ENCODE measurements at regions not wholly inside any gene's neighbourhood (a gene's known extent, or its start where the extent isn't known, plus 50 kb on each side); places are given as distances from the start of the nearest gene placed in this dataset.
"Not testable (repeated sequence)": the region's sequence is repeated elsewhere in the genome, so short reads cannot be mapped to it uniquely, and the experiment has no call there.

DNA sequence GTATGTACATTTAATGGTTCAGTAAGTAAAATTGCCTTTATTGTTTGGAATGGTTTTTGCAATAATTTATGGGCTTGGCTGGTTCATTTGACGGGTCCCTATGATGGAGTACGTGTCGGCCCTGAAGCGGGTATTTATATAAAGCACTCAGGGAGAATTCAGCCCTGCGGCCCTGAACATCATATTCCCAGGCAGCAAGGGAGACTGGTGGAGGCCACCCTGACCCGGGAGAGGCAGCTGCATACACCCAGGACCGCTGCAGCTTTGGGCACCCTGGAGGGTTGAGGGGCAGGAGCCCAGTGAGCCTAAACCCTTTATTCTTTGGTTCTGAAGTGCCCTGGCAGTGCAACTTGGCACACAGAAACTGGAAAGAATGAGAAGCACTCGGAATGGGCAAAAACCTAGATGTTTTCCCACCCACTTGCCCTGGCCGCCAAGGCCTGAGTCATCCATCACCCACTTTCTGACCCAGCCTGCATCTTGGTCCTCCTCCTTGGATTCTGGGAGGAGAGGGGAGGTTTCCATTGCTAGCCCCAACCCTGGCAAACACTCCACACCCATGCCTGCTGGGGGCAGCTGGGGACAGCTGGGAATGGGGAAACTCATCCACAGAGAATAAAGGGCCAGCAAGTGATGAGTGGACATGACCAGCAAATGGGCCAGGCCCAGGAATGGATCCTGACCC, 162.2 kb upstream of the TNRC6C start:
- no peak for DNase-seq (ENCODE audit: low read depth)

DNA sequence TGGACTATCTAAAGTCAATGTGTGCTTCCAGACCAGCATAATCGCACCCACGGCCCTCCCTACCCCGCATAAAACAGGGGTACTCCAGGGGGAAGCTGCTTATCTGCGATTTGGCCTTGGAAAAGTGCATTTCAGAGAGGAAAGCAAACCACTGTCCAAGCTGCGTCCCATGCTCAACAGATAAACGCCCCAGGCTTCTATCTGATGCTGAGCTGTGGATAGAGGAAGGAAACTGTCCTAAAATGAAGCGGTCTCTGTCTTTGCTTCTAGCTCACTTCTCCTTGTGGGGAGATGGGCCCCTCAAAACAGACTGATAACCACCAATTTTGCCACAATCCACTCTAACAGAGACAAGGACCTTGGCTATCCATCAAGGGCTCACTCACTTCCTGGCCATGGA, 160.5 kb upstream of the TNRC6C start:
- DNase-seq (ENCODE audit: low read depth): no peak

DNA sequence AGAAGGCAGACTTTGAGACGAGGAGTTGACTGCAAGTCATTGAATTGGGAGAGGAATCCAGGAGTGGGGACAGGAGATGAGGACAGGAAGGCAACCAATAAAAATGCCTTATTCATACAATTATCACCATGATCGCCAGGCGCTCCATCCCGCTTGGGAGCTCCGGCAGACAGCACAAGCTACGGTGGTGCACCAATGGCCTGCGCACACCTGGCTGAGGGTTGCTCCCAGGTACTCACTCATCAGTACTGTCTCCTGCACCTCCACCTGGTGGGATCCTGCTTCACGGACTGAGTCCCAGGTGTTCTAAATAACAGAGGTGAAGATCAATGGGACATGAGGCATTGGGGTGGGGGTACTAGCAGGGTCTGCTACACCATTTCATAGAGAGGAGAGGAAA, 160.0 kb upstream of the TNRC6C start:
- no peak for DNase-seq (ENCODE audit: low read depth)

DNA sequence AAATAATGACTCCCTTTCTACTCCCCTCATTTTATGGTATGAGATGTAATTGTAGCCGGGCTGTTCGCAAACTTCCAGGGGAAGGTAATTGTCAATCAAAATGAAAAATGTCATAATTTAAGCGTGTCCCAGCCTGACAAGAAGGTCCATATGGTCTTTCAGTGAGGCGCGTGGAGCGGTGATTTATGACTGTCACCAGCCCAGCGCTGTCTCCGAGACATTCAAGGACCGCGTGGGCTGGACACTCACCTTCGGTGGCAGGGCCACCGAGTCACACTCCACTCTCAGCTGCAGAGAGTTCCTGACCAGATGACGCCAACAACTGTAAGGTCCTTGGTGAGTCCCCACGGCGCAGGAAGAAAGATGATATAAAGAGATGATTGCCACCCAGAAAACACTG, 157.7 kb upstream of the TNRC6C start:
- no peak for DNase-seq (ENCODE audit: low read depth)

DNA sequence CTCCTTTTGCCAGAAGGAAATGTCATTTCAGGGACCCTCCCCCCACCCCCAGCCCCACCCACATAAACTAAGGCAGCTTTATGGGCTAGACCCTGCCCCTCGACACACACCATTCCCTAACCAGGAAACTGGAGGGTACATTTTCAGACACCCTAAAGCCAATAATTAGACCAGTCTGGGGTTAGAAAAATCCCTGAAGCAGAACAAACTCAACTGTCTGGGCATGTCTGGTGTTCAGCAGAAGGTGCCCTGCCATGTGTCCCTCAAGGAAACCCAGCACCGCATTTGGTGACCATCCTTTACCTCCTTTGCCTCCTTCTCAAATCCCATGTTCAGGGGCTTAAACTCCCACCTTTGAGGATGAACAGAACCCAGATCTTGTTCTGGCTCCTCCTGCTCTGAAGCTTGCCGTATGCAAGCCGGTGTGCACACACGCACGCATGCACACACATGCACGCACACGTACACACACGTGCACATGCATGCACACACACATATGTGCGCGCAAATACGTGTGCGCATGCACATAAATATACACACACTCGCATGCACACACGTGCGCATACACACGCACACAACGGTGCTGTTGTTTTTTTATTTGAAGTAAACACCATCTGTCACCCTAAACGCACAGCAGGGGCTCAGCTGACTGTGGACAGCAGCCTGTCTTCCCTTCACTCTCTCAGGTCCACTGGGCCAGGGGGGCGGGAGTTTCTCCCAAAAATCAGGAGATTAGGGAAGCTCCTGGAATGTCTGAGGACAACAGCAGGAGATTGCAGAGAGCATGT, 156.8 kb upstream of the TNRC6C start:
- DNase-seq (ENCODE audit: low read depth): no peak

DNA sequence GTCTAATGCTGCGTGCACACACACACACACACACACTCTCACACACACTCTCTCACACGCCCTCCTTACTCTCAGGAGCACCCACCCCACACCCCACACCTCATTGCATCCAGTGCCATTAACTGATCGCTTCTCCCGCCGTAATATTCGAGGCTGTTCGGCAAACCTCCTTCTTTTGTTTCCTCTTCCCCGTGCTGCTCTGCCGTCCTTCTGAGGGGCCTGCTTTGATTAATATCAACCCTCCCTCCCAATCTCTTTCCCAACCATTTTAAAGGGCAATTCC, 156.2 kb upstream of the TNRC6C start:
- DNase-seq (ENCODE audit: low read depth): no peak

DNA sequence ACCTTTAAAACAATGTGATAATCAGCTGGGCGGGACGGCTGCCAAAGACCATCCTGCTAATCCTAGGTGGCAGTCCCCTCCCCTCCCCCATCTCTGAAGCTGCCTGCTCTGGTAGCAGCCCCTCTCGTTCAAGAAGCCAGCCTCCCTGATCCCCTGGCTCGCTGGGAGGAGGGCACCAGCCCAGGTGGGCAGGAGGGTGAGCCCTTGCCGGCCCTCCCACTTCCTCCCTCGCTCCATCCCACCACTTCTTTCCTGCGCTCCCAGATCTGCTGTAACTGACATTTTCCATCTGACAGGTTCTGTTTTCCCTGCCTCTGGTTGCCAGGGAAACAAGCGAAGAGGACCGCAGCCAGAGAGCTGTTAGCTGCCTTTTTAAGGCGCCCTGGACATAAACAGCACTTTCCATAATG, 155.7 kb upstream of the TNRC6C start:
- DNase-seq (ENCODE audit: low read depth): no peak

DNA sequence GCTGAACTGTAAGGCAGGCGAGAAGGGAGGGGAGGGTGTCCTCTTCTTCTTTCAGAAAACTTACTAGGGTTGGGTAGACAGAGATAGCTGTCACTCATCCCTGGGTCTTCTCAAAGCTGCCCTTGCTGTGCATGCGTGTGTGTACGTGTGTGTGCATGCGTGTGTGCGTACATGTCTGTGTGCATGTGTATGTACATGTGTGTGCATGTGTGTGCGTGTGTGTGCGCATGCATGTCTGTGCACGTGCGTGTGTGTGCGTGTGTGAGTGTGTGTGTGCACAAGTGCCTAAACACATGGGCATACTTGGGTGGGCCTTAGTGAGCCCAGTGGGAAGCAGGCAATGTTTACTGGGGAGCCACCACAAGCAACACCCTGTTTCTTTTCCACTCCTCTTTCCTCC, 154.8 kb upstream of the TNRC6C start:
- DNase-seq (ENCODE audit: low read depth): no peak

DNA sequence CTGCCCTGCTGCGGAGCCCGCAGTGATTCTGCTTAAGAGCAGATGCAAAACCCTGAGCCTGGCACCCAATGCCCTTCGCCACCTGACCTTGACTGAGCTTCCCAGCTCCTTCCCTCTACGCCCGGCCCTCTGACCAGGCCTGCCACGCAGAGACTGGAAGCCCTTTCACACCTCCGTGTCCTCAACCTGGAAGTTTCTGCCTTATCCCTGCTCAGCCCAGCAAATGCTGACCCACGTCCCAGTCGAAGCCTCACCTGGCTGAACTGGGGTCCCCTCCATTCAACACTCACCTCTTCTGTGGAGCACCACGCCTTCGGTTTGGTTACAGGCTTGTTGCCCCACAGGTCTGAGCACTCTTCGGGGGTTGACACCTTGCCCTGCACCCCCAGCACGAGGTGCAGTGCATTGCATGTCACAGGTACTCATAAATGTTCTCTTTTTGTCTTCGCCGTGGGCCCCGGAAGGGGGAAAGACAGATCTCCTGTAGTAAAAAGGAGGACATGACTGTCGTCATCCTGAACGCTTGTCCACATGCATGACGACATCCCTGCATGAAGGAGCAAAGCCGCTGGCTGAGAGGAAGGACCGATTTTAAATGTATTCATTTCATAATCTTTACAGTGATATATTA, 153.6 kb upstream of the TNRC6C start:
- DNase-seq (ENCODE audit: low read depth): no peak

DNA sequence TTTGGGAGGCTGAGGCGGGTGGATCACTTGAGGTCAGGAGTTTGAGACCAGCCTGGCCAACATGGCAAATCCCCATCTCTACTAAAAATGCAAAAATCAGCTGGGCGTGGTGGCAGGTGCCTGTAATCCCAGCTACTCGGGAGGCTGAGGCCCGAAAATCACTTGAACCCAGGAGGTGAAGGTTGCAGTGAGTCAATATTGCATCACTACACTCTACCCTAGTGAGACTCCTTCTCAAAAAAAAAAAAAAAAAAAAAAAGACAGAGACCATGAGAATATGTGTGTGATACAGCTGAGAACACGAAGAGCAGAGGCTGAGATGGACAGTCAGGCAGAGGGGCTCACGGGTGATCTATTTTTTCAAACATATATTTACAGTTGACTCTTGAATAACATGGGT, 152.5 kb upstream of the TNRC6C start:
- DNase-seq (ENCODE audit: low read depth): not testable (repeated sequence)

DNA sequence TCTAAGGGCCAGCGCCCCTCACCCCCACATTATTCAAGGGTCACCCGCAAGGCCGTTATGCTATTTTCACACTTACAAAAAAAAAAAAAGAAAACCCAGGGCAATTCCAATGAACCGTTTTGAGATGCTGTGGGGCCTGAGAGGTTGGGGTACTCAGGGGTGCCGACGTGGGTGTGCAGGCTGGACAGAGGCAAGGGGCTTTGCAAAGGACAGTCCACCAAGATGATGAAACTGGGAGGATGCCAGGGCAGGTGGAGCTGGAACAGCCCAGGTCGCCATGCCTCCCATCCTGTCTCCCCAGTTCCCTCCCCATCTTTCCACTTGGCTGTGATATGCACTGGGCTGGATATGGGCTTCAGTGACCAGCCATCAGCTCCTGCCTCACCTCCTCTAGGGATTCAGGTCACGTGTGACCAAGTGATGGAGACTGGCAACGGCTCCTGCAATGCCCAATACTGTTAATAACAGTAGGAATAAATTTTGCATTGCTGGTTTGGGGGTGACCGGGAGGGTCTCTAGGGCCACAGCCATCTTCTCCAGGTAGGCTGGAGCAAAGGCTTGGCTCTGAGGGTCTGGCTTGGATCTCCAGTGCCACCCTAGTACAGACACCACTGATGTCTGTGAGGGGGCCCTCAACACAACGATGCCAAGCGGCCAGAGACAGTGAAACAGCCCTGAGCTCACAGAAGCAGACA, 151.3 kb upstream of the TNRC6C start:
- DNase-seq (ENCODE audit: low read depth): no peak

DNA sequence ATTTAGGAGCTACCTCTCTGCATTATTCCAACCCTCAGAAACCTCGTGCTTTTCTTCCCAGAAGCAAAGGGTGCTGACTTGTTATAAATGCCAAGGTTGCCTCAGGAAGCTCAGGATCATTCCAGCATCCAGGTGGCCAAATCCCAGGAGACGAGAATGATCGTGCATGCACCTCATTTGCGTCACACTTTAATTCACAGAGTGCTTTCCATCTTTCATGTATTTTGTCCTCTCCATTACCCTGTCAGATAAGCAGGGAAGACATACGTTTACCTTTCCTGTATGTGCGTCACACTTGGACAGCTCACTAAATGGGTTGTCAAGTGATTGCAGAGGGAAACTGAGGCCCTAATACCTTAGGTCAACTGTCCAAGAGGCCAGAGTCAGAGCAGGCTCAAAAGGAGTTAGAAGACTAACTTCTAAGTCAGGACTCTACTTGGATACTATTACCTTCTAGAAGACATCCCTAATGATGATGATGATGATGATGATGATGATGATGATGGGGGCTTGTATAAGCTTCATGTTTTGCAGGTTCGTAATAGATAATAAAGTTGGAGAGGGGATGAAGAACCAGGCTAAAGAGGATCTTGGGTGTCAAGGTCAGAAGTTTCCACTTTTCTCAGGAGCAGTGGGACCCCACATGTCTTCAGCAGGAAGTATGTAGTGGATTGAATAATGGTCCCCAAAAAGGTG, 150.6 kb upstream of the TNRC6C start:
- no peak for DNase-seq (ENCODE audit: low read depth)

DNA sequence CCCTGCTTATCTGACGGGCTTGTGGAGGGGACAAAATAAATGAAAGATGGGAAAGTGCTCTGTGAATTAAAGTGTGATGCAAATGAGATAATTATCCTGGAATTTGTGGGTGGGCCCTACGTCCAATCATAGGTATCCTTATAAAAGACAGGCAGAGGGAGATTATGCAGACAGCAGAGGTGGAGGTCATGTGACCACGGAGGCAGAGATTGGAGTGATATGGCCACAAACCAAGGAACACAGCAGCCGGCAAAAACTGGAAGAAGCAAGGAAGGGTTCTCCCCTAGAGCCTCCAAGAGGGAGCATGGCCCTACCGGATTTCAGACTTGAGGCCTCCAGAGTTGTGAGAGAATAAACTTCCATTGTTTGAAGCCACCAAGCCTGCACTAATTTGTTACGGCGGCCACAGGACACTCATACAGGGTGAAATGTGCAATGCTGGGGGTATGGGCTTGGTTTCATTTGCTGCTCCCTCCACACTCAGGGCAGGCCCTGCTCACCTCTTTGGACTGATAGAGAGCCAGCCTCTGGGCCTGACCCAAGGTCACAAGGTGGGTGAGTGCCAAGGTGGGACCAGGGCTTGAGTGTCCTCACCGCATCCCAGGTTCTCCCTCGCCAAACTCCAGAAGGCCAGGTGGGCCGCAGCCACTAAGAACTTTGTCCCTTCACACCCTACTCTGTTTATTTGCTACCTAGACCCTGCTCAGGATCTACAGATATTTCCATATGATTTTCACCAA, 149.6 kb upstream of the TNRC6C start:
- DNase-seq (ENCODE audit: low read depth): no peak

DNA sequence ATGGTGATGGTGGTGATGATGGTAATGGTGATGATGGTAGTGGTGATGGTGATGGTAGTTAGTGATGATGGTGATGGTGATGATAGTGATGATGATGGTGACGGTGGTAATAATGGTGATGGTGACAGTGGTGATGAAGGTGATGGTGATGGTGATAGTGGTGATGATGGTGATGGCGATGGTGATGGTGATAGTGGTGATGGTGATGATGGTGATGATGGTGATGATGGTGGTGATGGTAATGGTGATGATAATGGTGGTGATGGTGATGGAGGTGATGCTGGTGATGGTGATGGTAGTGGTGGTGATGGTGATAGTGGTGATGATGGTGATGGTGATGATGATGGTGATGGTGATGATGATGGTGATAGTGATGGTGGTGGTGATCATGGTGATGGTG, 148.7 kb upstream of the TNRC6C start:
- DNase-seq (ENCODE audit: low read depth): no peak

DNA sequence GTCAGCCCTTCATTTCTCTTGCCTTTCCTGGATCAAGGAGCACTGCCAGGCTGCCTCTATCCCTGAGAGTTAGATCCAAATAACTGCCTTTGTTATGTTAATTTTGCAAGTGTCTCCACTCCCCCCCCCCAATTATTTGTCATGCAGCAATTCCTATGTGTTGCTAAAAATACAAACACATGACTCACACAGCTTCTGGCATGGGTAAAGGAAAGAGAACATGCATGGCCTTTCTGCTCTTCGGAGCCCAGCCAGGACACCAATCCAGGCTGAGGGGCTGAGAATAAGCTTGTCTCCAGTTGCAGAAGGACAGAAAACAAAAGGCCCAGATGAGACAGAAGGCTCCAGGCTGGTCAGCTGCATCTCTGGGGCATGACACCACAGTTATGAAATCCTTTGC, 148.0 kb upstream of the TNRC6C start:
- no peak for DNase-seq (ENCODE audit: low read depth)

DNA sequence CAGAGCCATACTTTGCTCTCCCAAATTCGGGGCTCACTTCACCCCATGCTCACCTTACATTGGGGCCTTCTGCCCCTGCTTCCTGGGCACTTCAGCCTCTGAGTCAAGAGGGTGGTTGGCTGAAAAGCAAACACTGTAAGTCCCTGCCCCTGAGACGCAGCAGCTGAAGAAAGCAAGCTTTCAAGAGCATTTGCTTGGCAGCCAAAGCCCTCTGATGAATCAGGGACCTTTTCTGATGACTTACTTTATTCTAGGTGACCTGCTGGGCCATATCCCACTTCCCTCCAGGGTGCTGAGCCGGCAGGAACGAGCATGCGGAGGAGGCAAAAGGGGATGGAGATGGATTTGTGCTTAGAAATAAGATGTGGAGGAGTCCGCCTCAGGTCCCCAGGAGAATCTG, 147.0 kb upstream of the TNRC6C start:
- DNase-seq (ENCODE audit: low read depth): no peak

DNA sequence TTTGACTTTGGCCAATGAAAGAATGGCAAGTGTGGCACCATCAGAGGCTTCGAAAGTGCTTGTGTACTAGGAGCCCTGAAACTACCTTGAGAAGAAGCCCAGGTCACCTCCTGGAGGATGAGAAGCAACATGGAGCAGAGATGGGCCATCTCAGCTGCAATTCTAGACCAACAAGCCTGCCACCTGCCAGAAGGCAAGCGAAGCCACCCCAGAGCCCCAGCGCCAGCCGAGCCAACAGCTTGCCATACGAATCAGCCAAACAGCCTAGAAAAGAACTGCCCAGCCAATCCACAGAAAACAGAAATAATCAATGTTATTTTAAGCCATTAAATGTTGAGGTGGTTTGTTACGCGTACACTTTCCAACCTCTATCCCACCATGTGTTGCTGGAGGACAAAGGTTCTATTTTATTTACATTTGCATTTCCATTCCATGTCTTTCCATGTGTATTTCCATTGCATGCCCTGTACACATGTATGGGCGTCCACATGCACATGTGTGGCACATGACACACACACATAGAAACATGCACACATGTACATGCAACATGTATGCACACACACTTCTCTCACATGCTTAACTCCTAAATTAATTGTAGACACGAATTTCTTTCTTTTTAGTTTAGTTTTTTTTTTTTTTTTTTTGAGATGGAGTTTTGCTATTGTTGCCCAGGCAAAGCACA, 144.3 kb upstream of the TNRC6C start:
- DNase-seq (ENCODE audit: low read depth): no peak

DNA sequence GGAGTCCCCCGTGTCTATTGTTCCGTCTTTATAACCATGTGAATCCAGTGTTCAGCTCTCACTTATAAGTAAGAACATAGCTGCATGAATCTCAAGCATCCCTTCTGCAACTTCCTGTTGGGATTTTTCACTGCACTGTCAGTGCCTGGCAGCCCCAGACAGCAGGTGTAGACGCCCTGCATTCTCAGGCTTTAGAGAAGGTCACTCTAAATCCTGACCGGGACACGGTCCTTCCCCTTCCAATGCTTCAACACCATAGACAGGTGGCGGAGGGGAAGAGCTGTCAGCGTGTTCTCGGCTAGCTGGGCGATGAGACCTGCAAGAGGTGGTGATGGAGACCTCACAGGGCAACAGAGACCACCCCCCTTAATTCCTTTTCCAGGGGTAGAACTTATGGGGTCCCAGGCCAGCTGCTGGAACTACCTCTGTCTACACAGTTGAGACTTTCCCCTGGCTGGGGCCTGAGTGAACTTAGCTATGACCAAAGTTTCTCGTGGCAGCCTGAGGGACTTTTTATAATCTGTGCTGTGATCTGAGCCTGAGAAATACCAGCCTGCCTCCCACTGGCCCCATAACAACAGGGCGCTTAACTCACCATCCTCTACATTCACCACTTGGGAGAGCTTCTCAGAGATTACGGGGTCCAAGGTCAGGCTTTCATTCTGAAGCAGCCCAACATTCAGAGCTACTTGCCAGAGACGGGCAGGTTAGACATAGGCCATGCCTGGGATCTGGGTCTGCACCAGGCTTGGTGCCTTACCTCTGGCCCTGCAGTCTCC, 143.2 kb upstream of the TNRC6C start:
- DNase-seq (ENCODE audit: low read depth): no peak

DNA sequence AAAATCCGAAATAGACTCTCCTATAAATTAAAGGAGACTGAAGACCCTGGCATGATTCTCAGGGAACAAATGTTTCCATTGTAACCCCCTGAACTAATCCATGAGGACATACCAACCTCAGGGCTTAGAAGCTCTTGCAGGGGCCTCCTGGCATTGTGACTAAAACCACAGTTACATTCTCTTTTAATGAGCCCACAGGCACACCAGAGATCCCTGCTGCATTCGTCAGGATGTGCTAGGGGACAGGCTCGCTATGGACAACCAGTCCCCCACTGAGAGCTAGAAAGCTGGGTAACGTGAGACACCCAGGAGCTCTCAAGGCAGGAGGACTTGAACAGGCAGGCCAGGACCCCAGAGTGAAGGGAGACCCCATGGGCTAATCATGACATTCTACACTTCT, 140.6 kb upstream of the TNRC6C start:
- no peak for DNase-seq (ENCODE audit: low read depth)

DNA sequence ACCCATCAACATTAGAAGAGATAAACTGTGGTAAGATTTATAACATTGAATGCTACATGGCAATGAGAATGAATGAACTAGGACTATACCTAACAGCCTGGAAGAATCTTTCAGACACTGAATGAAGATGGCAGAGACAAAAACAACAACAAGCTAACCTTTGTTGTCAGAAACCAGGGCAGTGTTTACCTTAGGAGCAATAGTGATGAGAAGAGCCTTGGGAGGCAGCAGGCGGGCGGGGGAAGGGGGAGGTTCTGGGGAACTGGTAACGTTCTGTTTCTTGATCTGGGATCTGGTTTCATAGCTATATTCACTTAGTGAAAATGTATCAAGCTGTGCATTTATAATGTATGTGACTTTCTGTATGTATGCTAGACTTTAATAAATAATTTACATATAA, 139.0 kb upstream of the TNRC6C start:
- DNase-seq (ENCODE audit: low read depth): no peak

All from T follicular helper cell (primary cell).